ENCODE measurements at regions not wholly inside any gene's neighbourhood (a gene's known extent, or its start where the extent isn't known, plus 50 kb on each side); places are given as distances from the start of the nearest gene placed in this dataset.
"Not testable (repeated sequence)": the region's sequence is repeated elsewhere in the genome, so short reads cannot be mapped to it uniquely, and the experiment has no call there.

- DNase-seq (ENCODE audit: low spot score) = no peak
Observed at GRCh38 chr22:22372086-22372485, 127.5 kb downstream of the VPREB1 start.

GRCh38 chr22:22374163-22374562 lies 129.6 kb downstream of the VPREB1 start:
- DNase-seq (ENCODE audit: low spot score) = no peak

GRCh38 chr22:22374579-22374978 lies 130.0 kb downstream of the VPREB1 start:
- DNase-seq (ENCODE audit: low spot score) = no peak

- DNase-seq (ENCODE audit: low spot score) = peak; percentile 75
Observed at GRCh38 chr22:22375576-22376351, 131.2 kb downstream of the VPREB1 start.

GRCh38 chr22:22376352-22376706 lies 131.7 kb downstream of the VPREB1 start:
- DNase-seq (ENCODE audit: low spot score) = no peak

GRCh38 chr22:22376884-22377283 lies 131.7 kb downstream of the ZNF280B start:
- DNase-seq (ENCODE audit: low spot score) = not testable (repeated sequence)

- no peak for DNase-seq (ENCODE audit: low spot score)
Observed at GRCh38 chr22:22377335-22377734, 131.2 kb downstream of the ZNF280B start.

GRCh38 chr22:22378446-22379415 lies 129.8 kb downstream of the ZNF280B start:
- DNase-seq (ENCODE audit: low spot score) = no peak

GRCh38 chr22:22380098-22381030 lies 128.2 kb downstream of the ZNF280B start:
- DNase-seq (ENCODE audit: low spot score) = no peak

GRCh38 chr22:22381292-22381691 lies 127.2 kb downstream of the ZNF280B start:
- not testable (repeated sequence) for DNase-seq (ENCODE audit: low spot score)

GRCh38 chr22:22384267-22384666 lies 124.3 kb downstream of the ZNF280B start:
- no peak for DNase-seq (ENCODE audit: low spot score)

- DNase-seq (ENCODE audit: low spot score) = no peak
Observed at GRCh38 chr22:22384668-22385244, 123.8 kb downstream of the ZNF280B start.

GRCh38 chr22:22386602-22387385 lies 121.7 kb downstream of the ZNF280B start:
- DNase-seq (ENCODE audit: low spot score) = no peak

GRCh38 chr22:22387386-22387736 lies 121.2 kb downstream of the ZNF280B start:
- DNase-seq (ENCODE audit: low spot score) = no peak

- no peak for DNase-seq (ENCODE audit: low spot score)
Observed at GRCh38 chr22:22388090-22388489, 120.5 kb downstream of the ZNF280B start.

GRCh38 chr22:22388494-22388893 lies 120.0 kb downstream of the ZNF280B start:
- DNase-seq (ENCODE audit: low spot score) = no peak

GRCh38 chr22:22389467-22389866 lies 119.1 kb downstream of the ZNF280B start:
- no peak for DNase-seq (ENCODE audit: low spot score)

- no peak for DNase-seq (ENCODE audit: low spot score)
Observed at GRCh38 chr22:22390989-22391388, 117.6 kb downstream of the ZNF280B start.

GRCh38 chr22:22391543-22391942 lies 117.0 kb downstream of the ZNF280B start:
- DNase-seq (ENCODE audit: low spot score) = no peak

- DNase-seq (ENCODE audit: low spot score) = no peak
Observed at GRCh38 chr22:22392131-22392530, 116.4 kb downstream of the ZNF280B start.

- no peak for DNase-seq (ENCODE audit: low spot score)
Observed at GRCh38 chr22:22394591-22394990, 114.0 kb downstream of the ZNF280B start.

Data from left forelimb (tissue), 1 donor.